H1 (cell line): ENCODE measurements at regions not wholly inside any gene's neighbourhood (a gene's known extent, or its start where the extent isn't known, plus 50 kb on each side); places are given as distances from the start of the nearest gene placed in this dataset.

Experiments used
- CTCF ChIA-PET: fragments of 300-600 bp; sonication (Branson Sonifier 250); formaldehyde crosslinking; loops from one replicate; lab custom pipeline; 2021; ENCODE audit not compliant: partially characterized antibody; lab: Charles Lee
- POLR2A ChIA-PET: fragments of 300-600 bp; sonication (Branson Sonifier 250); formaldehyde crosslinking; loops from one replicate; lab custom pipeline; 2021; ENCODE audit warnings: inconsistent platforms; ENCODE audit not compliant: partially characterized antibody; lab: Charles Lee
- DNase-seq, 2 experiments: peaks; one replicate each; pipeline versions ENCODE4 v3.0.0 to v3.0.0-alpha.2; 2010 to 2022; ENCODE audit warnings: low spot score in 2 of 2, low read depth in 1 of 2, mixed read lengths in 1 of 2
- FAIRE-seq: peaks from 2 replicates; lab custom pipeline; 2011; peaks lifted over from hg19 to GRCh38; lab: Jason Lieb, UNC
- H2AFZ ChIP-seq: 2 replicates; pipeline ENCODE4 v1.8.1; 2012; ENCODE audit warnings: low read length, inconsistent platforms
- H2AK5ac ChIP-seq: 2 replicates; pipeline ENCODE4 v1.6.1; 2013; ENCODE audit warnings: low read depth, low read length
- H2BK120ac ChIP-seq: replicated peaks from 2 replicates; pipeline ENCODE3; 2013; ENCODE audit warnings: low read depth, low read length, inconsistent platforms
- H2BK12ac ChIP-seq: 2 replicates; pipeline ENCODE4 v1.6.1; 2013; ENCODE audit warnings: low read depth, low read length
- H2BK15ac ChIP-seq: 2 replicates; pipeline ENCODE4 v1.6.1; 2013; ENCODE audit warnings: low read length
- H2BK20ac ChIP-seq: 2 replicates; pipeline ENCODE4 v1.6.1; 2013; ENCODE audit warnings: low read length
- H2BK5ac ChIP-seq: 2 replicates; pipeline ENCODE4 v1.6.1; 2013; ENCODE audit warnings: low read depth, low read length
- H3K14ac ChIP-seq: 2 replicates; pipeline ENCODE4 v1.6.1; 2013; ENCODE audit warnings: inconsistent platforms; ENCODE audit not compliant: insufficient read length
- H3K18ac ChIP-seq: 2 replicates; pipeline ENCODE4 v1.6.1; 2013; ENCODE audit warnings: low read length; ENCODE audit errors: extremely low read depth
- H3K23ac ChIP-seq: 2 replicates; pipeline ENCODE4 v1.6.1; 2013; ENCODE audit warnings: inconsistent platforms; ENCODE audit not compliant: insufficient read length
- H3K23me2 ChIP-seq: 2 replicates; pipeline ENCODE4 v1.6.1; 2013; ENCODE audit warnings: low read depth, low read length
- H3K27ac ChIP-seq: 2 replicates; pipeline ENCODE4 v1.6.1; 2011; ENCODE audit warnings: low read depth, low read length, inconsistent platforms
- H3K27me3 ChIP-seq, 4 experiments: replicated peaks in 1 of 4; 1 replicate in 1 of 4; 2 replicates in 3 of 4; pipeline versions ENCODE4 v1.6.1 to v1.8.1; 2011 to 2013; ENCODE audit warnings: low read length in 3 of 4, mild to moderate bottlenecking in 3 of 4, inconsistent platforms in 2 of 4, mixed read lengths in 2 of 4, moderate library complexity in 1 of 4; ENCODE audit not compliant: control insufficient read depth in 3 of 4, insufficient read depth in 3 of 4; ENCODE audit errors: extremely low read depth in 1 of 4
- H3K36me3 ChIP-seq, 4 experiments: 2 replicates each; pipeline versions ENCODE4 v1.6.1 to v1.8.1; 2011 to 2013; ENCODE audit warnings: mild to moderate bottlenecking in 4 of 4, low read length in 3 of 4, moderate library complexity in 2 of 4, control low read depth in 1 of 4, inconsistent platforms in 1 of 4; ENCODE audit not compliant: insufficient read depth in 4 of 4, control insufficient read depth in 2 of 4
- H3K4ac ChIP-seq: replicated peaks from 2 replicates; pipeline ENCODE3; 2013; ENCODE audit warnings: low read length, low read depth, mixed read lengths, inconsistent platforms; ENCODE audit not compliant: insufficient read length
- H3K4me1 ChIP-seq, 4 experiments: replicated peaks in 1 of 4; 1 replicate in 1 of 4; 2 replicates in 3 of 4; pipeline versions ENCODE4 v1.6.1 to v1.8.1; 2011 to 2013; ENCODE audit warnings: low read length in 3 of 4, inconsistent platforms in 2 of 4, mixed read lengths in 1 of 4; ENCODE audit not compliant: insufficient read depth in 4 of 4, control insufficient read depth in 3 of 4
- H3K4me2 ChIP-seq, 2 experiments: 2 replicates each; pipeline versions ENCODE4 v1.6.1 to v1.8.1; 2011 to 2013; ENCODE audit warnings: low read depth in 2 of 2, low read length in 2 of 2, control low read depth in 1 of 2, inconsistent platforms in 1 of 2, mild to moderate bottlenecking in 1 of 2; ENCODE audit not compliant: insufficient read depth in 1 of 2
- H3K4me3 ChIP-seq, 4 experiments: fragments of 200-600, 300-600 bp in 1 of 4; sonication (generic), shearing (Covaris generic), sonication (Bioruptor Twin) in 1 of 4; 2 replicates each; pipeline versions ENCODE4 v1.5.1 to v1.8.1; 2011 to 2016; ENCODE audit warnings: low read length in 4 of 4, low read depth in 3 of 4, control low read depth in 2 of 4, inconsistent platforms in 2 of 4, mild to moderate bottlenecking in 2 of 4, mixed read lengths in 1 of 4, moderate library complexity in 1 of 4; ENCODE audit not compliant: insufficient read depth in 2 of 4; ENCODE audit errors: extremely low read depth in 1 of 4
- H3K56ac ChIP-seq: replicated peaks from 2 replicates; pipeline ENCODE3; 2013; ENCODE audit warnings: low read depth, mild to moderate bottlenecking, mixed read lengths, low read length, inconsistent platforms; ENCODE audit not compliant: insufficient read length
- H3K79me1 ChIP-seq: 2 replicates; pipeline ENCODE4 v1.6.1; 2013; ENCODE audit warnings: low read depth, low read length, control low read depth
- H3K79me2 ChIP-seq, 2 experiments: 2 replicates each; pipeline versions ENCODE4 v1.6.1 to v1.8.1; 2012 to 2013; ENCODE audit warnings: low read length in 2 of 2, mild to moderate bottlenecking in 2 of 2, inconsistent platforms in 1 of 2; ENCODE audit not compliant: insufficient read depth in 2 of 2, control insufficient read depth in 1 of 2
- H3K9ac ChIP-seq, 4 experiments: replicated peaks in 1 of 4; 1 replicate in 1 of 4; 2 replicates in 3 of 4; pipeline versions ENCODE4 v1.6.1 to v1.8.1; 2011 to 2013; ENCODE audit warnings: low read depth in 3 of 4, low read length in 3 of 4, control low read depth in 2 of 4, mild to moderate bottlenecking in 2 of 4, moderate library complexity in 2 of 4, inconsistent platforms in 1 of 4; ENCODE audit errors: extremely low read depth in 1 of 4
- H3K9me3 ChIP-seq, 2 experiments: 2 replicates each; pipeline versions ENCODE4 v1.6.1 to v1.8.1; 2012 to 2013; ENCODE audit warnings: mild to moderate bottlenecking in 2 of 2, moderate library complexity in 2 of 2, control low read depth in 1 of 2, inconsistent platforms in 1 of 2, low read depth in 1 of 2, low read length in 1 of 2, mixed read lengths in 1 of 2; ENCODE audit not compliant: insufficient read depth in 2 of 2
- H4K20me1 ChIP-seq, 2 experiments: replicated peaks in 1 of 2; 2 replicates each; pipeline versions ENCODE3 to v1.8.1; 2011 to 2013; ENCODE audit warnings: inconsistent platforms in 2 of 2, low read length in 2 of 2, mild to moderate bottlenecking in 1 of 2; ENCODE audit not compliant: insufficient read depth in 2 of 2, control insufficient read depth in 1 of 2
- H4K5ac ChIP-seq: 2 replicates; pipeline ENCODE4 v1.6.1; 2013; ENCODE audit warnings: low read length, low read depth, mixed read lengths, inconsistent platforms; ENCODE audit not compliant: insufficient read length
- H4K8ac ChIP-seq: 2 replicates; pipeline ENCODE4 v1.8.0; 2013; ENCODE audit warnings: mild to moderate bottlenecking, moderate library complexity, low read length, inconsistent platforms; ENCODE audit not compliant: insufficient read depth; ENCODE audit errors: extremely low read depth
- H4K91ac ChIP-seq: replicated peaks from 2 replicates; pipeline ENCODE3; 2013; ENCODE audit warnings: low read length, mixed read lengths, inconsistent platforms; ENCODE audit not compliant: insufficient read length
- ATF2 ChIP-seq: IDR thresholded peaks from 2 replicates; pipeline ENCODE4 v1.6.1; 2012; ENCODE audit warnings: low read length, inconsistent platforms
- BCL11A ChIP-seq, 2 experiments: IDR thresholded peaks; one replicate each; pipeline ENCODE4 v1.6.1; 2011; ENCODE audit warnings: low read depth in 2 of 2, low read length in 2 of 2, mild to moderate bottlenecking in 2 of 2
- BRCA1 ChIP-seq: IDR thresholded peaks from 2 replicates; pipeline ENCODE4 v1.6.1; 2012; ENCODE audit warnings: low read depth, low read length, improper control_type of control experiment
- HDAC2 ChIP-seq, 2 experiments: fragments of 300-600 bp in 1 of 2; sonication (generic) in 1 of 2; IDR thresholded peaks; 2 replicates each; pipeline ENCODE4 v1.6.1; 2011 to 2012; ENCODE audit warnings: low read depth in 2 of 2, low read length in 2 of 2, mild to moderate bottlenecking in 2 of 2, moderate library complexity in 2 of 2, borderline replicate concordance in 1 of 2, inconsistent platforms in 1 of 2
- KDM1A ChIP-seq: fragments of 200-600, 300-600 bp; sonication (generic); IDR thresholded peaks from 2 replicates; pipeline ENCODE4 v1.7.1; 2016; ENCODE audit warnings: mild to moderate bottlenecking, low read length, borderline replicate concordance
- RNF2 ChIP-seq: fragments of 200-900, 300-1000 bp; sonication (generic); IDR thresholded peaks from 2 replicates; pipeline ENCODE4 v1.7.1; 2016; ENCODE audit warnings: borderline replicate concordance, low read depth, mild to moderate bottlenecking, antibody characterized with exemption, low read length; ENCODE audit not compliant: poor library complexity, severe bottlenecking; ENCODE audit errors: missing control alignments
- RXRA ChIP-seq: IDR thresholded peaks from 2 replicates; pipeline ENCODE4 v1.6.1; 2011; ENCODE audit warnings: low read depth, mild to moderate bottlenecking, low read length, moderate library complexity; ENCODE audit not compliant: insufficient read depth
- SIRT6 ChIP-seq: IDR thresholded peaks from one replicate; pipeline ENCODE4 v1.7.1; 2012; ENCODE audit warnings: low read length, inconsistent platforms
- SP1 ChIP-seq: IDR thresholded peaks from 2 replicates; pipeline ENCODE4 v1.6.1; 2011; ENCODE audit warnings: low read depth, low read length
- SRF ChIP-seq: IDR thresholded peaks from 2 replicates; pipeline ENCODE4 v1.6.1; 2011; ENCODE audit warnings: mild to moderate bottlenecking, low read depth, low read length, moderate library complexity
- TAF7 ChIP-seq: optimal IDR thresholded peaks from 2 replicates; pipeline ENCODE3; 2011; ENCODE audit warnings: low read depth, mild to moderate bottlenecking, inconsistent platforms, low read length, moderate library complexity, borderline replicate concordance
- YY1 ChIP-seq: IDR thresholded peaks from 2 replicates; pipeline ENCODE4 v1.6.1; 2011; ENCODE audit warnings: low read depth, mild to moderate bottlenecking, low read length
- WGBS, 2 experiments: shearing (Covaris generic) in 1 of 2; methylation state at CpG; one replicate each; pipeline versions ENCODE4 v1.1.6 to v1.1.7; 2013 to 2015; ENCODE audit warnings: low lambda C conversion rate in 2 of 2, mixed read lengths in 2 of 2, inconsistent platforms in 1 of 2, low coverage in 1 of 2, missing lambda C conversion rate in 1 of 2; ENCODE audit not compliant: insufficient replicate concordance in 2 of 2, insufficient coverage in 1 of 2, insufficient read length in 1 of 2; ENCODE audit errors: extremely low coverage in 1 of 2, missing lambda C conversion rate in 1 of 2; 5-methylcytosine and 5-hydroxymethylcytosine counted together

GRCh38 chr5:107268241-107268640 is 402.5 kb downstream of the EFNA5 start:
- no peak overlapping the region for H2AFZ ChIP-seq
- H3K23ac ChIP-seq: no peak overlapping the region
- H3K14ac ChIP-seq: no peak overlapping the region
- H3K4me3 ChIP-seq: no peak overlapping the region
- no peak overlapping the region for H3K9ac ChIP-seq
- H2BK15ac ChIP-seq: no peak overlapping the region
- FAIRE-seq: no peak
- POLR2A ChIA-PET: no interaction called here
- no peaks in the 10 kb centered on the region for H3K27me3 ChIP-seq
- H3K27ac ChIP-seq: no peak overlapping the region
- no peak overlapping the region for H3K4ac ChIP-seq
- H4K91ac ChIP-seq: no peak overlapping the region
- H3K79me1 ChIP-seq: no peaks in the 10 kb centered on the region
- H3K4me1 ChIP-seq: 0 out of 7 replicates have a peak, but pooled peaks cover 0 to 2% (median 0%) of the 10 kb centered on the region in 4 experiments
- no peak overlapping the region for H4K8ac ChIP-seq
- H3K79me2 ChIP-seq: no peaks in the 10 kb centered on the region
- no peak overlapping the region for H4K5ac ChIP-seq
- no peak overlapping the region for H2AK5ac ChIP-seq
- H3K9me3 ChIP-seq: no peaks in the 10 kb centered on the region
- 80% methylated on average over 2 of the region's 2 CpGs; no CpG with 5 or more reads in 1 of the 2 experiments for WGBS, 2 experiments
- no peak overlapping the region for H2BK5ac ChIP-seq
- no peak overlapping the region for H3K4me2 ChIP-seq
- no peaks in the 10 kb centered on the region for H4K20me1 ChIP-seq
- no peaks in the 10 kb centered on the region; the same call in 1 of the 2 replicates for H3K23me2 ChIP-seq
- H2BK120ac ChIP-seq: no peak overlapping the region
- H3K18ac ChIP-seq: no peak overlapping the region
- no peak overlapping the region for H2BK12ac ChIP-seq
- CTCF ChIA-PET: interaction anchor here (1.0 to 4.0 kb wide), 4 partner anchors 11 to 40 kb away, joined by 3 to 20 read pairs (median 6); no protein-coding TSS in a partner anchor
- DNase-seq: no peak
- H2BK20ac ChIP-seq: no peak overlapping the region
- H3K36me3 ChIP-seq: no peaks in the 10 kb centered on the region
- H3K56ac ChIP-seq: no peak overlapping the region
- TF ChIP-seq RXRA: no peak
- TF ChIP-seq BRCA1: no peak
- no peak for TF ChIP-seq TAF7
- TF ChIP-seq YY1: no peak
- no peak for TF ChIP-seq SIRT6
- TF ChIP-seq ATF2: no peak
- TF ChIP-seq BCL11A (IDR thresholded peaks at IDR 0.05; ENCODE audit: low read depth in 2 of 2, low read length in 2 of 2): no peak
- TF ChIP-seq KDM1A: no peak
- no peak for TF ChIP-seq RNF2
- TF ChIP-seq SRF: no peak
- no peak for TF ChIP-seq HDAC2 (IDR thresholded peaks at IDR 0.05; ENCODE audit: borderline replicate concordance in 1 of 2, low read depth in 2 of 2, low read length in 2 of 2)
- TF ChIP-seq SP1: no peak
